Activated CD8-positive, alpha-beta T cell treated with anti-CD3 and anti-CD28 coated beads for 36 hours (primary cell): ENCODE measurements at regions not wholly inside any gene's neighbourhood (a gene's known extent, or its start where the extent isn't known, plus 50 kb on each side); places are given as distances from the start of the nearest gene placed in this dataset.

Experiments
- ATAC-seq: fragments of 200-7000 bp; cut with Tn5 transposase; one replicate; pipeline ENCODE4 v1.10.0; 2021; ENCODE audit warnings: mild to moderate bottlenecking, moderate library complexity
- CTCF ChIA-PET: fragments of 350-600 bp; sonication (Branson Sonifier 250); formaldehyde crosslinking; loops from one replicate; lab custom pipeline; 2021; ENCODE audit warnings: antibody characterized with exemption; lab: Charles Lee
- POLR2A ChIA-PET: fragments of 350-600 bp; sonication (Branson Sonifier 250); formaldehyde crosslinking; loops from one replicate; lab custom pipeline; 2021; ENCODE audit warnings: antibody characterized with exemption; lab: Charles Lee
- DNase-seq: peaks from one replicate; pipeline ENCODE4 v3.0.0-alpha.2; 2020
- H3K27ac Mint-ChIP-seq: one replicate; pipeline ENCODE4 v1.8.0; 2021; ENCODE audit warnings: mild to moderate bottlenecking, mixed read lengths
- H3K27me3 Mint-ChIP-seq: one replicate; pipeline ENCODE4 v1.8.0; 2021; ENCODE audit warnings: mixed read lengths
- H3K36me3 Mint-ChIP-seq: one replicate; pipeline ENCODE4 v1.8.0; 2021; ENCODE audit warnings: low read depth, mixed read lengths
- H3K4me1 Mint-ChIP-seq: one replicate; pipeline ENCODE4 v1.8.0; 2021; ENCODE audit warnings: low read depth, mixed read lengths
- H3K4me3 Mint-ChIP-seq: one replicate; pipeline ENCODE4 v1.8.0; 2021; ENCODE audit warnings: mild to moderate bottlenecking, moderate library complexity, mixed read lengths
- H3K9me3 Mint-ChIP-seq: one replicate; pipeline ENCODE4 v1.8.0; 2021; ENCODE audit warnings: mixed read lengths
- CTCF ChIP-seq: fragments of 200-600 bp; IDR thresholded peaks from one replicate; pipeline ENCODE4 v1.8.0; 2022; ENCODE audit warnings: antibody characterized with exemption, mild to moderate bottlenecking
- intact Hi-C: fragments of 100-400 bp; cut with micrococcal nuclease; formaldehyde crosslinking; loops from one replicate; pipeline ENCODE4 v1.10.0; 2022

- ChIA-PET POLR2A (no interaction called here), CTCF (no interaction called here)
- no peaks in the 10 kb centered on the region for H3K36me3 Mint-ChIP-seq
- H3K27me3 Mint-ChIP-seq: no peaks in the 10 kb centered on the region
- no peak for TF ChIP-seq CTCF
- no peak overlapping the region for H3K4me3 Mint-ChIP-seq
- H3K4me1 Mint-ChIP-seq: no peaks in the 10 kb centered on the region
- ATAC-seq: no peak
- intact Hi-C loops: no loop called here
- no peak overlapping the region for H3K27ac Mint-ChIP-seq
- no peaks in the 10 kb centered on the region for H3K9me3 Mint-ChIP-seq
- no peak for DNase-seq
Observed at GRCh38 chr2:120985174-120985996, 249.7 kb downstream of the GLI2 start.

- H3K27ac Mint-ChIP-seq: no peak overlapping the region
- intact Hi-C loops: no loop called here
- ChIA-PET POLR2A (no interaction called here), CTCF (no interaction called here)
- H3K9me3 Mint-ChIP-seq: no peaks in the 10 kb centered on the region
- no peak overlapping the region for H3K4me3 Mint-ChIP-seq
- H3K4me1 Mint-ChIP-seq: no peaks in the 10 kb centered on the region
- ATAC-seq (no peak), DNase-seq (no peak)
- H3K27me3 Mint-ChIP-seq: no peaks in the 10 kb centered on the region
- no peaks in the 10 kb centered on the region for H3K36me3 Mint-ChIP-seq
- no peak for TF ChIP-seq CTCF
Observed at GRCh38 chr2:120985997-120986651, 250.5 kb downstream of the GLI2 start.

- POLR2A ChIA-PET: no interaction called here
- TF ChIP-seq CTCF: no peak
- CTCF ChIA-PET: no interaction called here
- Mint-ChIP-seq H3K9me3 (no peaks in the 10 kb centered on the region), H3K4me1 (no peaks in the 10 kb centered on the region), H3K36me3 (no peaks in the 10 kb centered on the region), H3K27me3 (no peaks in the 10 kb centered on the region), H3K27ac (no peak overlapping the region), H3K4me3 (no peak overlapping the region)
- intact Hi-C loops: no loop called here
- DNase-seq: no peak
- no peak for ATAC-seq
Observed at GRCh38 chr2:120986898-120987650, 251.4 kb downstream of the GLI2 start.

- Mint-ChIP-seq H3K27ac (no peak overlapping the region), H3K4me3 (no peak overlapping the region), H3K4me1 (no peaks in the 10 kb centered on the region), H3K27me3 (no peaks in the 10 kb centered on the region), H3K9me3 (no peaks in the 10 kb centered on the region), H3K36me3 (no peaks in the 10 kb centered on the region)
- no peak for TF ChIP-seq CTCF
- no peak for ATAC-seq
- ChIA-PET POLR2A (no interaction called here), CTCF (no interaction called here)
- intact Hi-C loops: no loop called here
- no peak for DNase-seq
Observed at GRCh38 chr2:120988051-120988699, 252.5 kb downstream of the GLI2 start.
